Testis (tissue), 2 donors: ENCODE measurements at regions not wholly inside any gene's neighbourhood (a gene's known extent, or its start where the extent isn't known, plus 50 kb on each side); places are given as distances from the start of the nearest gene placed in this dataset.

Experiments
- DNase-seq: peaks from one replicate; pipeline ENCODE4 v3.0.0-alpha.2; 2019
- H3K27ac ChIP-seq, 2 donors: fragments of 200-600 bp; sonication (generic); one replicate each; pipeline ENCODE4 v1.5.1; 2019
- H3K27me3 ChIP-seq: fragments of 200-600 bp; sonication (generic); one replicate; pipeline ENCODE4 v1.5.1; 2019
- H3K36me3 ChIP-seq: fragments of 200-600 bp; sonication (generic); one replicate; pipeline ENCODE4 v1.5.1; 2017; ENCODE audit warnings: low read depth; ENCODE audit errors: missing control alignments
- H3K4me1 ChIP-seq: fragments of 200-600 bp; sonication (generic); one replicate; pipeline ENCODE4 v1.5.1; 2019
- H3K4me3 ChIP-seq, 2 donors: fragments of 200-600 bp; sonication (generic); one replicate each; pipeline ENCODE4 v1.5.1; 2017 to 2019
- H3K9me3 ChIP-seq: fragments of 200-600 bp; sonication (generic); one replicate; pipeline ENCODE4 v1.5.1; 2017
- CTCF ChIP-seq, 3 experiments: fragments of 450-650 bp in 2 of 3; fragments of 200-600 bp in 1 of 3; sonication (generic) in 1 of 3; IDR thresholded peaks; one replicate each; pipeline ENCODE4 v1.5.1; 2016 to 2019; ENCODE audit warnings: antibody characterized with exemption in 3 of 3, mild to moderate bottlenecking in 2 of 3, moderate library complexity in 1 of 3
- POLR2A ChIP-seq: fragments of 450-650 bp; IDR thresholded peaks from one replicate; pipeline ENCODE4 v1.6.1; 2017; ENCODE audit warnings: antibody characterized with exemption, mild to moderate bottlenecking, moderate library complexity
- WGBS, 2 donors: methylation state at CpG; one replicate each; pipeline ENCODE4 v1.1.5; 2018; 5-methylcytosine and 5-hydroxymethylcytosine counted together
- intact Hi-C: fragments of 100-400 bp; cut with DNase I; formaldehyde crosslinking; loops from one replicate; pipeline ENCODE4 v1.15.1; 2023; ENCODE audit warnings: low total_unique reads

GRCh38 chr4:152240232-152240631 lies 295.7 kb downstream of the FBXW7 start:
- intact Hi-C loops = loop anchor here (10.0 kb wide), 1 partner anchor 55 kb away; no protein-coding TSS in a partner anchor
- no peak for TF ChIP-seq POLR2A
- no peak for TF ChIP-seq CTCF (IDR thresholded peaks at IDR 0.05)
- WGBS, 2 donors = 71 to 75% methylated on average over 1 of the region's 1 CpG

GRCh38 chr4:152239216-152239615 lies 296.7 kb downstream of the FBXW7 start:
- Histone ChIP-seq H3K4me3 (no peak overlapping the region), H3K4me1 (no peaks in the 10 kb centered on the region), H3K27ac (no peak overlapping the region), H3K27me3 (no peaks in the 10 kb centered on the region), H3K9me3 (no peaks in the 10 kb centered on the region), H3K36me3 (no peaks in the 10 kb centered on the region)
- TF ChIP-seq CTCF (IDR thresholded peaks at IDR 0.05) = no peak
- TF ChIP-seq POLR2A = no peak
- intact Hi-C loops = no loop called here
- DNase-seq = no peak

More at GRCh38 chr4:152240232-152240631, 295.7 kb downstream of the FBXW7 start:
- Histone ChIP-seq H3K36me3 (no peaks in the 10 kb centered on the region), H3K27me3 (no peaks in the 10 kb centered on the region), H3K9me3 (no peaks in the 10 kb centered on the region), H3K27ac (no peak overlapping the region), H3K4me3 (no peak overlapping the region), H3K4me1 (no peaks in the 10 kb centered on the region)
- no peak for DNase-seq

GRCh38 chr4:152236519-152237056 lies 299.3 kb downstream of the FBXW7 start:
- no peaks in the 10 kb centered on the region for H3K27me3 ChIP-seq
- H3K4me3 ChIP-seq = no peak overlapping the region
- TF ChIP-seq POLR2A = no peak
- no peak for TF ChIP-seq CTCF (IDR thresholded peaks at IDR 0.05)
- intact Hi-C loops = no loop called here
- no peaks in the 10 kb centered on the region for H3K4me1 ChIP-seq
- no peaks in the 10 kb centered on the region for H3K9me3 ChIP-seq
- no peak overlapping the region for H3K27ac ChIP-seq
- no peak for DNase-seq
- 59% methylated on average over 3 of the region's 3 CpGs for WGBS, 2 donors
- no peaks in the 10 kb centered on the region for H3K36me3 ChIP-seq

- 81 to 95% methylated on average over 3 of the region's 3 CpGs for WGBS, 2 donors
Measured at GRCh38 chr4:152235718-152236117, 300.2 kb downstream of the FBXW7 start.

More at GRCh38 chr4:152235718-152236117, 300.2 kb downstream of the FBXW7 start:
- no peak for DNase-seq
- no peaks in the 10 kb centered on the region for H3K4me1 ChIP-seq
- TF ChIP-seq POLR2A = no peak
- TF ChIP-seq CTCF (IDR thresholded peaks at IDR 0.05) = no peak
- H3K27me3 ChIP-seq = no peaks in the 10 kb centered on the region
- H3K4me3 ChIP-seq = no peak overlapping the region
- no peaks in the 10 kb centered on the region for H3K36me3 ChIP-seq
- no peaks in the 10 kb centered on the region for H3K9me3 ChIP-seq
- intact Hi-C loops = no loop called here
- H3K27ac ChIP-seq = no peak overlapping the region
